Activated CD4-positive, CD25-positive, alpha-beta regulatory T cell treated with anti-CD3 and anti-CD28 coated beads, Interleukin-2, amount 50 U/mL, for 24 hours (primary cell): ENCODE measurements at regions not wholly inside any gene's neighbourhood (a gene's known extent, or its start where the extent isn't known, plus 50 kb on each side); places are given as distances from the start of the nearest gene placed in this dataset.
"Not testable (repeated sequence)": the region's sequence is repeated elsewhere in the genome, so short reads cannot be mapped to it uniquely, and the experiment has no call there.

Experiments used
- ATAC-seq, 2 donors: fragments of 150-1000 bp; cut with Tn5 transposase; one replicate each; pipeline ENCODE4 v1.10.0; 2021; ENCODE audit warnings: mild to moderate bottlenecking in 1 of 2, moderate library complexity in 1 of 2

DNA sequence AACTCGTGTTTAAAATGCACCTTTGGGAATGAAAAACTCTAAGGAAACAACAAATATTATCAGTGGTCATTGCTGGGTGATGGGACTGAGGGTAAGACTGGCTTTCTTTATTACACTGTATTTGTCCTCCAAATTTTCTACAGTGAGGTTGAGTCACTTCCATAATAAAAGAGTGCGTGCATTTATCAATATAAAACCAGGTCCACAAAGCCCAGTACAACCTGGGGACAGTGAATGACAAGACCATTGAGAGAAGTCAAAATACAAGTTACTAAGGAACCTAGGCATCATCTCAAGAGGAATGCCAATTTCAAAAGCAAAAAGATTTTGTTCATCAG lies 76.4 kb downstream of the MAGED4 start:
- ATAC-seq, result no peak

DNA sequence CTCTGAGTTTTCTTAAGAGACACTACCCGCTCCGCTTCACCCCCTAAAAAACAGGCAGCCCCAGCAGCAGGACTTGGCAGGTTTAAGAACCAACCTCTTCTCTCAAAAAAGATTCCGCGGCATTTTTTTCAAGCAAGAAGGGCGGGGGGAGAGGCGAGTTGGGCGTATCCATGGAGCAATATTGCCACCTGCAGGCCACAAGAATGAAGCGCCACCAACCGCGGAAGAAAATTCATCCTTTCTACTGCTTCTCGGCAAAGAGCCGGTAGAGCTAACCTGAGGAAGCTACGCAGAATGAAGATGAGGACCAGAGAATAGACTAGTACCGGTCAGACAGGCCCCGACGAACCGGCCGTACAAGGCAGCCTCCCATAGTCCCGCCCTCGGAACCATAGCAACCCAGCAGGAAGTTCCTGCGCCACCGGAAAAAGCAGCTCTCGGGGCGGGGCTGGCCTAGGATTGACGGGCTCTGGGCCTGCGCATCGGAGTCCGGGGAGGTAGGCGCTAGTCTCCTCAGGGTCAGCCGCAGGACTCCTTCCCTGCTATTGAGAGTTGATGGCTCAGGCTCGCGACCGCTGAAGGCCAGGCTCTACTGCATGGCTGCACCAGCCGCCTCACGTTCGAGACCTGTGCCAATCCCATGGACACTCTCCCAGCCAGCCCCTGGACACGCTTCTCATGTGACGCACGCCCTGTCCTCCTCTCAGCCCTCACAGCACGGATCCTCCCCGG lies 76.9 kb downstream of the MAGED4 start:
- ATAC-seq, result peak; percentile 97 to 99

DNA sequence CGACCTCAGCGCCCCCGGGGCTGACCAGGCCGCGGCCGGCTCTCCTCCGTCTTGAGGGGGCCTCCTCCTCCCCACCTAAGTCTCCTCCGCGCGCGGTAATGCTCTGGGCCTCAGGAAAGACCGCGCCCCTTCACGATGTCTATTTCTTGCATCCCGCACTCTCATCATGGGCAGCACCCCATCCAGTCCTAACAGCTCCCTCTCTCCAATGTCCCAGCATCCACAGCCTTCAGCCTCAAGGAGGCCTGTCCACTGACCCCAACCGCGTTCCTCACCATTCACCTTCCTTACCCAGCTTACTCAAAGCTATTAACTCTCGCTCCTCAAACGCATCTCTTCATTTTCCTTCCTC lies 77.5 kb downstream of the MAGED4 start:
- ATAC-seq, result peak in 1 of 2 donors; percentile 10

DNA sequence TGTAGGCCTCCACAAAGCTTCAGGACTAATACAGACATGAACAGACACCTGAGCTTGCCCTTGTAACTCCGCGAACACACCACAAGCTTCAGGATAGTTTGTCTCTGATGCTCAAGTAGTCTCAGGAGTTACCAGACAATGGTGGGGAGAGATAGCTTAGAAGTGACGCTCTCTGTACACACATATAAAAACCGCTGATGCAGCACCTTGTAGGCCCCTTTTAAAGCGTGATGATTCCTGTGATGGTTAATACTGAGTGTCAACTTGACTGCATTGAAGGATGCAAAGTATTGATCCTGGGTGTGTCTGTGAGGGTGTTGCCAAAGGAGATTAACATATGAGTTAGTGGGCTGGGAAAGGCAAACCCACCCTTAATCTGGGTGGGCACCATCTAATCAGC lies 78.7 kb downstream of the MAGED4 start:
- ATAC-seq, result no peak

DNA sequence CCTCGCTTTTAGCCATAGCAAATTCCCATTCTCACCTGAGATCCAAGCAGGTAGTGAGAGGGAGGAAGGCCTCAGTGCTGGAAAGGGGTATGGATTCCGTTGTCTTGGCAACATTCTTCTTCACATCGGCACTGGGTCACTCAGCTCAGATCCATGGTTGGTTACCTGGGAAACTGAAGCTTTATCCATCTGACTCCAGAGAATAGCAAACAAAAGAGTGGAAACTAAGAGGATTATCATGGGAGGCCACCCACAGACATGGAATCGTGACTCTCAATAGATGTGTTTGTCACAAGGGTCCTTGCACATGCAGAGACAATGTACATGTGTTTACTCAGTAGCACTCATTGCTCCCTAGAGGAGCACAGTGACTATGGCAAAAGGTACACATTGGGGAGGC lies 81.0 kb downstream of the MAGED4 start:
- no peak for ATAC-seq

DNA sequence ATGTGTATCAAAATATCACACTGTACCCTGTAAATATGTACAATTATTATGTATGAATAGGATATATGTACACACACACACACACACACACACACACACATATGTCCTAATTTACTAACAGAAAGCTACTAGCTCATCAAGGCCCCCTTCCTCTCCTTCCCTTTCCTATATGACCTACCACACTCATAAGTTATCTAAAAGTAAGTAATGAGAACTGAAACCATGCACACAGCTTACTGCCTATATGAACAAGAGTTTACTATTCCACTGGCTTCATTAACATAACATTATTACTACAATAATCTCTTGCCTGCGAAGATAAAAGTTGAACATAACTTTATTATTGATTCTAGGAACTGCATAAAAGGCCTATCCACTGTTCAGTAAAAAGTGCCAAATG lies 83.8 kb downstream of the MAGED4 start:
- ATAC-seq, result not testable (repeated sequence)

DNA sequence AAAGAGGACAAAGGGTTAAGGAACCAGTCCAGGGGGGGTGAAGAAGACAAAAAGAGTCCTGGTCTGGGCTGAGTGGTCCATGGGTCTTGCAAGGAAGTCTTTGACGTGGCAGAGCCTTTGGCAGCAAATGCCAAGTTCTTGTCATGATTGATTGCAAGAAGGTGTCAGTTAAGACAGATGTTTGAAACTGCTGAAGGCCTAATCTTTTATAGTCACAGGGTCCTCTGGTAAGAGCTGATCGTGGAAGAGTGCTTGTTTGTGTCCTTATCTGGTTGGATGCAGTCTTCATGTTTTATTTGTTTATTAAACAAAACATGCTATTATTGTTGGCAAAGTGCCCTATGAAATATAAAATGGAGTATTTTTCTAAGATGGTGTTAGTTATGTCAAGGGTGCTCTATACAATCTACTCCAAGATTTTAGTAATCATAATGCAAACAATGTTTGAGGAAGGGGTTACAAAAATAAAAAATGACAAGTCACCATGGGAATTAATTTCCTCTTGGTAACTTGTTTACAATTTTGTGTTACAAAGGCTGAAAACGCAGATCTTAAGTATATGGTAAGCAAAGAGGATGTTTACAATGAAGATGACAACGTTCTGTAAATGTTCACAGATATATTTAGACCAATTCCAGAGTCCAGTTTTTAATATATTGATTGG lies 85.9 kb downstream of the MAGED4 start:
- ATAC-seq, result no peak

DNA sequence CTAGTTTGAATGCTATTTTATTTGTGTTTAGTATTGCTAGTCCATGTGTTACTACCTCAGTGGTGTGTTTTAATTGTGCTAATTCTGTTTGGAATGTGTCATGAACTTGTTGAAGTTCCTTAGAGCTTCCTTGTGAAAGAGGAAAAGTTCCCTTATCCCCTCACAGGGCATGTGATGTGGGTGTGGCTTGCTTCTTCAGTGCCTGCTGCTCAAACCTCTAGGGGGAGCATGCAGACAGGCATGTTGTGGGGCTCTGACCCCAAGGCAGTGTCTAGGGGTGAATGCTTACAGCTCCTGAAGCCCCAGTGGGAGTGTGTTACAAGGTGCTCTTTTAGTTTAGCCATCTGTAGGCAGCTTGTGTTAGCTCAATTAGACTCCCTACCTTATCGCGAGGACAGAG lies 86.5 kb downstream of the MAGED4 start:
- ATAC-seq, result no peak

DNA sequence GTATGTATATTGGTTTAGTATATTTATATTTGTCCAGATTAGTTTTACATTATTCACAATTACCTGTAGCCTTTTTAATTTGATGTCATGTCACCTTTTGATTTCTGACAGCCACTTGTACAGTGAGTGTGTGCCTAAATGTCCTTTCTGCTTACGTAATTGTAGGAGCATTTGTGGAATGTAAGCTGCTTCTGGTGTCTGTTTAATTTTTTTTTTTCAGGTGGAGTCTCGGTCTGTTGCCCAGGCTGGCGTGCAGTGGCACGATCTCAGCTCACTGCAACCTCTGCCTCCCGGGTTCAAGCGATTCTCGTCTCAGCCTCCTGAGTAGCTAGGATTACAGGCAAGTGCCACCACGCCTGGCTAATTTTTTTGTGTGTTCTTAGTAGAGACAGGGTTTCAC lies 91.2 kb upstream of the XAGE2 start:
- ATAC-seq, result no peak

DNA sequence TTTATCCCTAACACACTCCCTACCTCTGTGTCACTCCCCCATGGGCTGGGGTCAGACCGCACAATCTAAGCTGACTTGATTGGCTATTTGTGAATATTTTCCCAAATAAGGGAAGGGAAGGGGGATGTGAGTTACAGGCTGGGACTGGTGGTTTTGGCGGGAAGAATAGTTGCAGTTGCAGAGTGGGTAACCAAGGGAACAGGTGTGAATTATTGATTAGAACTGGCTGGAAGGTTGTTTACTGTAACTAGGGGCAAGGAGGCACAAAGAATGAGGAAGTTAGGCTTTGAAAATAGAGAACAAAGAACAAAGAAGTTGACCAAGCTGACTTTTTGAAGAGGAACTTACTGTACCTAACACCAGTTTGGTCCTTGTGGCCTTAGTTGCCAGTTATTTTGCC lies 88.0 kb upstream of the XAGE2 start:
- no peak for ATAC-seq

DNA sequence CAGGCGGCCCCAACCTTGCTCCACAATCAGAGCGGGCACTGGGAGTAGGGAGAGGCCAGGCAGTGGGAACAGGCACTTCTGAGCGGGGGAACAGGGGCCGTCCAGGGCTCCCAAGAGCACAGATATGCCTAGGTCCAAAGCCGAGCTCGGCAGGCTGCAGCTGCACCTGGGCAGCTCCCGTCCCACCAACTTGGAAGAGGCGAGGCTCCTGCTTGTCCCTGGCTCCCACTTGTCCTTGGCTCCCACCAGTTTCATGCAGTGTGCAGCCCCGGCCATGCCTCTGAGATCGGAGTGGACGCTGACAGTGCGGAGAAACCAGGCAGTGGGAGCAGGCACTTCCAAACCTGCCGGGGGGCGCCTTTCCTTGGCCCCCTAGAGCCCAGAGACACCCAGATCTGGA lies 84.0 kb upstream of the XAGE2 start:
- ATAC-seq, result no peak

DNA sequence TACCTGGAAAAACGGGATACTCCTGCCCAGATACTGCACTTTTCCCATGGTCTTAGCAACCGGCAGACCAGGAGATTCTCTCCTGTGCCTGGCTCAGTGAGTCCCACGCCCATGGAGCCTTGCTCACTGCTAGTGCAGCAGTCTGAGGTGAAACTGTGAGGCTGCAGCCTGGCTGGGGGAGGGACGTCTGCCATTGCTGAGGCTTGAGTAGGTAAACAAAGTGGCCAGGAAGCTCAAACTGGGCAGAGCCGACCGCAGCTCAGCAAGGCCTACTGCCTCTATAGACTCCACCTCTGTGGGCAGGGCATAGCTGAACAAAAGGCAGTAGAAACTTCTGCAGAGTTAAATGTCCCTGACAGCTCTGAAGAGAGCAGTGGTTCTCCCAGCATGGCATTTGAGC lies 69.9 kb upstream of the XAGE2 start:
- not testable (repeated sequence) for ATAC-seq

DNA sequence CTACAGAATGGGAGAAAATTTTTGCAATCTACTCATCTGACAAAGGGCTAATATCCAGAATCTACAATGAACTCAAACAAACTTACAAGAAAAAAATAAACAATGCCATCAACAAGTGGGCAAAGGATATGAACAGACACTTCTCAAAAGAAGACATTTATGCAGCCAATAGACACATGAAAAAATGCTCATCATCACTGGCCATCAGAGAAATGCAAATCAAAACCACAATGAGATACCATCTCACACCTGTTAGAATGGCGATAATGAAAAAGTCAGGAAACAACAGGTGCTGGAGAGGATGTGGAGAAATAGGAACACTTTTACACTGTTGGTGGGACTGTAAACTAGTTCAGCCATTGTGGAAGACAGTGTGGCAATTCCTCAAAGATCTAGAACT lies 60.3 kb upstream of the XAGE2 start:
- ATAC-seq, result not testable (repeated sequence)
